ENCODE measurements at regions not wholly inside any gene's neighbourhood (a gene's known extent, or its start where the extent isn't known, plus 50 kb on each side); places are given as distances from the start of the nearest gene placed in this dataset.

GRCh38 chr12:92459850-92460249 lies 242.9 kb upstream of the PLEKHG7 start:
- no peak for DNase-seq

GRCh38 chr12:92458996-92459395 lies 243.8 kb upstream of the PLEKHG7 start:
- no peak for DNase-seq

GRCh38 chr12:92457458-92458180 lies 245.2 kb upstream of the PLEKHG7 start:
- no peak for DNase-seq

- no peak for DNase-seq
These were observed 250.0 kb upstream of the PLEKHG7 start for GRCh38 chr12:92452763-92453162.

- no peak for DNase-seq
These were observed 256.7 kb upstream of the PLEKHG7 start for GRCh38 chr12:92446083-92446460.

- no peak for DNase-seq
These were observed 257.3 kb upstream of the PLEKHG7 start for GRCh38 chr12:92445253-92446082.

- no peak for DNase-seq
These were observed 258.0 kb upstream of the PLEKHG7 start for GRCh38 chr12:92444763-92445162.

GRCh38 chr12:92442782-92443181 lies 260.0 kb upstream of the PLEKHG7 start:
- DNase-seq: no peak

- DNase-seq: no peak
These were observed 262.7 kb upstream of the PLEKHG7 start for GRCh38 chr12:92440072-92440471.

- DNase-seq: no peak
These were observed 263.4 kb upstream of the PLEKHG7 start for GRCh38 chr12:92439420-92439805.

- DNase-seq: no peak
These were observed 264.0 kb upstream of the PLEKHG7 start for GRCh38 chr12:92438641-92439419.

- DNase-seq: no peak
These were observed 265.3 kb upstream of the PLEKHG7 start for GRCh38 chr12:92437452-92437851.

GRCh38 chr12:92436856-92437255 lies 265.9 kb upstream of the PLEKHG7 start:
- DNase-seq: no peak

GRCh38 chr12:92434607-92435025 lies 268.2 kb upstream of the PLEKHG7 start:
- DNase-seq: no peak

- DNase-seq: no peak
These were observed 269.9 kb upstream of the PLEKHG7 start for GRCh38 chr12:92432724-92433441.

- no peak for DNase-seq
These were observed 271.6 kb upstream of the PLEKHG7 start for GRCh38 chr12:92431146-92431545.

- no peak for DNase-seq
These were observed 276.5 kb upstream of the PLEKHG7 start for GRCh38 chr12:92426332-92426731.

GRCh38 chr12:92425165-92425564 lies 277.6 kb upstream of the PLEKHG7 start:
- no peak for DNase-seq

- DNase-seq: no peak
These were observed 278.5 kb upstream of the PLEKHG7 start for GRCh38 chr12:92424338-92424737.

- no peak for DNase-seq
These were observed 276.1 kb upstream of the BTG1 start for GRCh38 chr12:92421701-92422100.

GRCh38 chr12:92421042-92421441 lies 275.4 kb upstream of the BTG1 start:
- no peak for DNase-seq

GRCh38 chr12:92419201-92419600 lies 273.6 kb upstream of the BTG1 start:
- no peak for DNase-seq

GRCh38 chr12:92418381-92418780 lies 272.7 kb upstream of the BTG1 start:
- no peak for DNase-seq

All from NCI-H510A treated with DMSO at 0.1 percent for 48 hours (cell line).